Effector memory CD8-positive, alpha-beta T cell (primary cell): ENCODE measurements at regions not wholly inside any gene's neighbourhood (a gene's known extent, or its start where the extent isn't known, plus 50 kb on each side); places are given as distances from the start of the nearest gene placed in this dataset.

Experiments used
- ATAC-seq: fragments of 150-1000 bp; cut with Tn5 transposase; replicated peaks from 2 replicates; pipeline ENCODE4 v1.10.0; 2021; ENCODE audit warnings: mild to moderate bottlenecking, moderate library complexity
- DNase-seq, 3 experiments: peaks; one replicate each; pipeline ENCODE4 v3.0.0; 2021
- H3K27ac Mint-ChIP-seq, 2 donors: one replicate each; pipeline ENCODE4 v1.8.0; 2022; ENCODE audit warnings: mild to moderate bottlenecking in 2 of 2, mixed read lengths in 2 of 2, moderate library complexity in 2 of 2
- H3K27me3 Mint-ChIP-seq, 2 donors: one replicate each; pipeline ENCODE4 v1.8.0; 2022; ENCODE audit warnings: mixed read lengths in 2 of 2
- H3K36me3 Mint-ChIP-seq: one replicate; pipeline ENCODE4 v1.8.0; 2022; ENCODE audit warnings: mild to moderate bottlenecking, moderate library complexity, mixed read lengths; ENCODE audit not compliant: insufficient read depth
- H3K4me1 Mint-ChIP-seq, 2 donors: one replicate each; pipeline ENCODE4 v1.8.0; 2022; ENCODE audit warnings: low read depth in 2 of 2, mixed read lengths in 2 of 2
- H3K4me3 Mint-ChIP-seq, 2 donors: one replicate each; pipeline ENCODE4 v1.8.0; 2022; ENCODE audit warnings: mild to moderate bottlenecking in 2 of 2, mixed read lengths in 2 of 2, moderate library complexity in 2 of 2
- H3K9me3 Mint-ChIP-seq, 2 donors: one replicate each; pipeline ENCODE4 v1.8.0; 2022; ENCODE audit warnings: mixed read lengths in 2 of 2

GRCh38 chr10:21097926-21098355 is 200.8 kb upstream of the NEBL start:
- DNase-seq (no peak), ATAC-seq (no peak)
- no peaks in the 10 kb centered on the region for H3K4me1 Mint-ChIP-seq
- H3K4me3 Mint-ChIP-seq = no peak overlapping the region
- no peaks in the 10 kb centered on the region for H3K27me3 Mint-ChIP-seq
- peaks cover 0 to 5% of the 10 kb centered on the region in 2 donors for H3K9me3 Mint-ChIP-seq
- H3K36me3 Mint-ChIP-seq = no peaks in the 10 kb centered on the region
- no peak overlapping the region for H3K27ac Mint-ChIP-seq

- DNase-seq (no peak), ATAC-seq (no peak)
- Mint-ChIP-seq H3K36me3 (no peaks in the 10 kb centered on the region), H3K9me3 (peaks cover 7 to 9% of the 10 kb centered on the region in 2 donors), H3K27me3 (no peaks in the 10 kb centered on the region), H3K4me1 (no peaks in the 10 kb centered on the region), H3K4me3 (no peak overlapping the region), H3K27ac (no peak overlapping the region)
These were observed 198.5 kb upstream of the NEBL start for GRCh38 chr10:21095494-21096055.

GRCh38 chr10:21095073-21095472 is 198.0 kb upstream of the NEBL start:
- no peak overlapping the region for H3K4me3 Mint-ChIP-seq
- no peaks in the 10 kb centered on the region for H3K4me1 Mint-ChIP-seq
- DNase-seq (no peak), ATAC-seq (no peak)
- H3K36me3 Mint-ChIP-seq = no peaks in the 10 kb centered on the region
- H3K27ac Mint-ChIP-seq = no peak overlapping the region
- peaks cover 8 to 9% of the 10 kb centered on the region in 2 donors for H3K9me3 Mint-ChIP-seq
- H3K27me3 Mint-ChIP-seq = no peaks in the 10 kb centered on the region

GRCh38 chr10:21092683-21093524 is 195.8 kb upstream of the NEBL start:
- DNase-seq (no peak), ATAC-seq (no peak)
- peaks cover 8 to 9% of the 10 kb centered on the region in 2 donors for H3K9me3 Mint-ChIP-seq
- H3K36me3 Mint-ChIP-seq = no peaks in the 10 kb centered on the region
- no peaks in the 10 kb centered on the region for H3K4me1 Mint-ChIP-seq
- no peaks in the 10 kb centered on the region for H3K27me3 Mint-ChIP-seq
- H3K27ac Mint-ChIP-seq = no peak overlapping the region
- H3K4me3 Mint-ChIP-seq = no peak overlapping the region

GRCh38 chr10:21090609-21091082 is 193.5 kb upstream of the NEBL start:
- no peaks in the 10 kb centered on the region for H3K27me3 Mint-ChIP-seq
- no peaks in the 10 kb centered on the region for H3K4me1 Mint-ChIP-seq
- no peak overlapping the region for H3K27ac Mint-ChIP-seq
- ATAC-seq (no peak), DNase-seq (no peak)
- H3K36me3 Mint-ChIP-seq = no peaks in the 10 kb centered on the region
- H3K9me3 Mint-ChIP-seq = peaks cover 8 to 12% of the 10 kb centered on the region in 2 donors
- H3K4me3 Mint-ChIP-seq = no peak overlapping the region

- DNase-seq (no peak), ATAC-seq (no peak)
- peaks cover 8 to 10% of the 10 kb centered on the region in 2 donors for H3K9me3 Mint-ChIP-seq
- no peak overlapping the region for H3K4me3 Mint-ChIP-seq
- no peaks in the 10 kb centered on the region for H3K36me3 Mint-ChIP-seq
- H3K4me1 Mint-ChIP-seq = no peaks in the 10 kb centered on the region
- no peaks in the 10 kb centered on the region for H3K27me3 Mint-ChIP-seq
- no peak overlapping the region for H3K27ac Mint-ChIP-seq
These were observed 190.4 kb upstream of the NEBL start for GRCh38 chr10:21087476-21087875.

GRCh38 chr10:21084700-21085099 is 187.6 kb upstream of the NEBL start:
- Mint-ChIP-seq H3K27me3 (no peaks in the 10 kb centered on the region), H3K9me3 (peaks cover 0 to 6% of the 10 kb centered on the region in 2 donors), H3K4me3 (no peak overlapping the region), H3K4me1 (no peaks in the 10 kb centered on the region), H3K27ac (no peak overlapping the region), H3K36me3 (peaks cover 4% of the 10 kb centered on the region)
- no peak for DNase-seq
- ATAC-seq = no peak

- DNase-seq = no peak
These were observed 186.8 kb upstream of the NEBL start for GRCh38 chr10:21083861-21084260.

GRCh38 chr10:21082206-21082605 is 185.1 kb upstream of the NEBL start:
- Mint-ChIP-seq H3K9me3 (peaks cover 0 to 3% of the 10 kb centered on the region in 2 donors), H3K27me3 (no peaks in the 10 kb centered on the region), H3K27ac (no peak overlapping the region), H3K36me3 (peaks cover 4% of the 10 kb centered on the region), H3K4me3 (no peak overlapping the region), H3K4me1 (no peaks in the 10 kb centered on the region)
- ATAC-seq (no peak), DNase-seq (no peak)

More at GRCh38 chr10:21083861-21084260, 186.8 kb upstream of the NEBL start:
- no peak for ATAC-seq
- H3K27me3 Mint-ChIP-seq = no peaks in the 10 kb centered on the region
- H3K4me3 Mint-ChIP-seq = no peak overlapping the region
- H3K27ac Mint-ChIP-seq = no peak overlapping the region
- H3K4me1 Mint-ChIP-seq = no peaks in the 10 kb centered on the region
- peaks cover 4% of the 10 kb centered on the region for H3K36me3 Mint-ChIP-seq
- H3K9me3 Mint-ChIP-seq = peaks cover 0 to 4% of the 10 kb centered on the region in 2 donors

- no peaks in the 10 kb centered on the region for H3K27me3 Mint-ChIP-seq
- H3K36me3 Mint-ChIP-seq = peaks cover 4% of the 10 kb centered on the region
- ATAC-seq (no peak), DNase-seq (no peak)
- no peak overlapping the region for H3K27ac Mint-ChIP-seq
- no peaks in the 10 kb centered on the region for H3K9me3 Mint-ChIP-seq
- H3K4me3 Mint-ChIP-seq = no peak overlapping the region
- H3K4me1 Mint-ChIP-seq = no peaks in the 10 kb centered on the region
These were observed 183.2 kb upstream of the NEBL start for GRCh38 chr10:21080261-21080660.

- Mint-ChIP-seq H3K4me3 (no peak overlapping the region), H3K9me3 (no peaks in the 10 kb centered on the region), H3K27ac (no peak overlapping the region), H3K4me1 (no peaks in the 10 kb centered on the region), H3K36me3 (peaks cover 4% of the 10 kb centered on the region), H3K27me3 (no peaks in the 10 kb centered on the region)
- ATAC-seq (no peak), DNase-seq (no peak)
These were observed 182.2 kb upstream of the NEBL start for GRCh38 chr10:21079330-21079658.

GRCh38 chr10:21078410-21079329 is 181.6 kb upstream of the NEBL start:
- DNase-seq = no peak
- no peaks in the 10 kb centered on the region for H3K9me3 Mint-ChIP-seq

GRCh38 chr10:21077681-21078080 is 180.6 kb upstream of the NEBL start:
- H3K4me3 Mint-ChIP-seq = no peak overlapping the region
- DNase-seq (no peak), ATAC-seq (no peak)
- peaks cover 4% of the 10 kb centered on the region for H3K36me3 Mint-ChIP-seq
- no peaks in the 10 kb centered on the region for H3K27me3 Mint-ChIP-seq
- H3K4me1 Mint-ChIP-seq = no peaks in the 10 kb centered on the region
- no peaks in the 10 kb centered on the region for H3K9me3 Mint-ChIP-seq
- H3K27ac Mint-ChIP-seq = no peak overlapping the region

More at GRCh38 chr10:21078410-21079329, 181.6 kb upstream of the NEBL start:
- H3K36me3 Mint-ChIP-seq = peaks cover 4% of the 10 kb centered on the region
- H3K4me3 Mint-ChIP-seq = no peak overlapping the region
- H3K27ac Mint-ChIP-seq = no peak overlapping the region
- H3K4me1 Mint-ChIP-seq = no peaks in the 10 kb centered on the region
- ATAC-seq = no peak
- H3K27me3 Mint-ChIP-seq = no peaks in the 10 kb centered on the region
